ENCODE measurements at regions not wholly inside any gene's neighbourhood (a gene's known extent, or its start where the extent isn't known, plus 50 kb on each side); places are given as distances from the start of the nearest gene placed in this dataset.

DNA sequence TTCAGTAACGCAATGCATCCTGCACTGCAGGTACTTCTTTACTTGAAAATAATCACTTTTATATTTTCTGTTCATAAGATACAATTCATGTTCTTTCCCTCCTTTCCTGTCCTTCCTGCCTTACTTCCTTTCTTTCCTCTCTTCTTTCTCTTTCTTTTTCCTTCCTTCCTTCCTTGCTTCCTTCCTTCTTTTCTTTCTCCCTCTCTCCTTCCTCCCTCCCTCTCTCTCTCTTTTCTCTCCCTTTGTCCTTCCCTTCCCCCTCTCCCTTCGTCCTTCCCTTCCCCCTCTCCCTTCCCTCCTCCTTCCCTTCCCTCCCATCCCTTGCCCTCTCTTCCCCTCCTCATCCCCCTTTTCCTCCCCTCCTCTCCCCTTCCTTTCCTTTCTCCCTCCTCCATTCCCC is 227.8 kb upstream of the KLF6 start:
- no peaks in the 10 kb centered on the region for H3K9me1 ChIP-seq (ENCODE audit: control insufficient read depth, insufficient read depth, low read length)
- no peak overlapping the region for H3K4me2 ChIP-seq (ENCODE audit: insufficient read depth, low read length)
- in situ Hi-C loops (cut with MboI) (no loop called here), intact Hi-C loops (cut with micrococcal nuclease) (loop anchor here (10.0 kb wide), 1 partner anchor 348 kb away; no protein-coding TSS in a partner anchor)
- H3K79me2 ChIP-seq (ENCODE audit: control insufficient read depth, insufficient read depth, low read length) = no peaks in the 10 kb centered on the region
- no peaks in the 10 kb centered on the region for H3K9me3 ChIP-seq (replicated peaks; ENCODE audit: control insufficient read depth, insufficient read depth, low read depth, low read length)
- DNase-seq (ENCODE audit: extremely low read depth in 1 of 4, low spot score in 3 of 4) (no peak), ATAC-seq (no peak), FAIRE-seq (no peak)
- no TSS peak for BruUV-seq (replicated peaks)
- ChIA-PET POLR2A (no interaction called here), CTCF (ENCODE audit: low intra/inter-chr PET ratio) (no interaction called here)
- no peaks in the 10 kb centered on the region; a peak in 1 of 5 replicates for H3K4me1 ChIP-seq (replicated peaks in 1 of 2; ENCODE audit: control insufficient read depth in 2 of 2, insufficient read depth in 2 of 2, low read length in 2 of 2)
- no peaks in the 10 kb centered on the region for H4K20me1 ChIP-seq (replicated peaks; ENCODE audit: control insufficient read depth, insufficient read depth, low read length)
- TF ChIP-seq, protein P1, sequence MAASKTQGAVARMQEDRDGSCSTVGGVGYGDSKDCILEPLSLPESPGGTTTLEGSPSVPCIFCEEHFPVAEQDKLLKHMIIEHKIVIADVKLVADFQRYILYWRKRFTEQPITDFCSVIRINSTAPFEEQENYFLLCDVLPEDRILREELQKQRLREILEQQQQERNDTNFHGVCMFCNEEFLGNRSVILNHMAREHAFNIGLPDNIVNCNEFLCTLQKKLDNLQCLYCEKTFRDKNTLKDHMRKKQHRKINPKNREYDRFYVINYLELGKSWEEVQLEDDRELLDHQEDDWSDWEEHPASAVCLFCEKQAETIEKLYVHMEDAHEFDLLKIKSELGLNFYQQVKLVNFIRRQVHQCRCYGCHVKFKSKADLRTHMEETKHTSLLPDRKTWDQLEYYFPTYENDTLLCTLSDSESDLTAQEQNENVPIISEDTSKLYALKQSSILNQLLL (CRISPR knock-in tag; IDR thresholded peaks at IDR 0.05; ENCODE audit: borderline replicate concordance) = no peak
- TF ChIP-seq SIN3A (IDR thresholded peaks at IDR 0.05; ENCODE audit: borderline replicate concordance in 2 of 2, control insufficient read depth in 1 of 2, low read depth in 2 of 2, low read length in 2 of 2) = no peak
- TF ChIP-seq, protein P2, sequence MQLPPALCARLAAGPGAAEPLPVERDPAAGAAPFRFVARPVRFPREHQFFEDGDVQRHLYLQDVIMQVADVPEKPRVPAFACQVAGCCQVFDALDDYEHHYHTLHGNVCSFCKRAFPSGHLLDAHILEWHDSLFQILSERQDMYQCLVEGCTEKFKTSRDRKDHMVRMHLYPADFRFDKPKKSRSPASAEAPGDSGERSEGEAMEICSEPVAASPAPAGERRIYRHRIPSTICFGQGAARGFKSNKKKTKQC (CRISPR knock-in tag; IDR thresholded peaks at IDR 0.05) = no peak
- TF ChIP-seq GATA2 (CRISPR knock-in tag; IDR thresholded peaks at IDR 0.05) = no peak
- TF ChIP-seq, protein P3, sequence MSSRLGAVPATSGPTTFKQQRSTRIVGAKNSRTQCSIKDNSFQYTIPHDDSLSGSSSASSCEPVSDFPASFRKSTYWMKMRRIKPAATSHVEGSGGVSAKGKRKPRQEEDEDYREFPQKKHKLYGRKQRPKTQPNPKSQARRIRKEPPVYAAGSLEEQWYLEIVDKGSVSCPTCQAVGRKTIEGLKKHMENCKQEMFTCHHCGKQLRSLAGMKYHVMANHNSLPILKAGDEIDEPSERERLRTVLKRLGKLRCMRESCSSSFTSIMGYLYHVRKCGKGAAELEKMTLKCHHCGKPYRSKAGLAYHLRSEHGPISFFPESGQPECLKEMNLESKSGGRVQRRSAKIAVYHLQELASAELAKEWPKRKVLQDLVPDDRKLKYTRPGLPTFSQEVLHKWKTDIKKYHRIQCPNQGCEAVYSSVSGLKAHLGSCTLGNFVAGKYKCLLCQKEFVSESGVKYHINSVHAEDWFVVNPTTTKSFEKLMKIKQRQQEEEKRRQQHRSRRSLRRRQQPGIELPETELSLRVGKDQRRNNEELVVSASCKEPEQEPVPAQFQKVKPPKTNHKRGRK (tag; IDR thresholded peaks at IDR 0.05) = peak; percentile 68
- TF ChIP-seq YBX1 (IDR thresholded peaks at IDR 0.05) = no peak
- 0 out of 2 replicates have a peak, but pooled peaks have one; percentile 18 for TF ChIP-seq ELF4 (CRISPR knock-in tag; IDR thresholded peaks at IDR 0.05)
- TF ChIP-seq TRIM24 (IDR thresholded peaks at IDR 0.05) = 0 out of 4 replicates have a peak, but pooled peaks of 1 of the 2 experiments have one; percentile 25
- TF ChIP-seq, protein P4, sequence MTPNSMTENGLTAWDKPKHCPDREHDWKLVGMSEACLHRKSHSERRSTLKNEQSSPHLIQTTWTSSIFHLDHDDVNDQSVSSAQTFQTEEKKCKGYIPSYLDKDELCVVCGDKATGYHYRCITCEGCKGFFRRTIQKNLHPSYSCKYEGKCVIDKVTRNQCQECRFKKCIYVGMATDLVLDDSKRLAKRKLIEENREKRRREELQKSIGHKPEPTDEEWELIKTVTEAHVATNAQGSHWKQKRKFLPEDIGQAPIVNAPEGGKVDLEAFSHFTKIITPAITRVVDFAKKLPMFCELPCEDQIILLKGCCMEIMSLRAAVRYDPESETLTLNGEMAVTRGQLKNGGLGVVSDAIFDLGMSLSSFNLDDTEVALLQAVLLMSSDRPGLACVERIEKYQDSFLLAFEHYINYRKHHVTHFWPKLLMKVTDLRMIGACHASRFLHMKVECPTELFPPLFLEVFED (CRISPR knock-in tag; conservative IDR thresholded peaks at IDR 0.05) = 0 out of 2 replicates have a peak, but pooled peaks have one; percentile 57
- no peak for TF ChIP-seq ZNF140 (CRISPR knock-in tag; IDR thresholded peaks at IDR 0.05)
- no peaks in the 10 kb centered on the region for H3K36me3 ChIP-seq (ENCODE audit: control insufficient read depth, insufficient read depth, low read length)
- no peak overlapping the region for H3K27ac ChIP-seq (ENCODE audit: extremely low read depth, low read depth, low read length)
- H2AFZ ChIP-seq (ENCODE audit: low read depth, low read length) = no peak overlapping the region
- peaks cover 0 to 9% of the 10 kb centered on the region in 2 experiments; a peak in 1 of 5 replicates for H3K27me3 ChIP-seq (ENCODE audit: control insufficient read depth in 2 of 2, insufficient read depth in 2 of 2, low read length in 2 of 2)
- H3K4me3 ChIP-seq = no peak overlapping the region
- WGBS (ENCODE audit: insufficient coverage, low coverage, missing lambda C conversion rate) = 44% methylated on average over 1 of the region's 2 CpGs
- no peak overlapping the region for H3K9ac ChIP-seq (ENCODE audit: insufficient read depth in 1 of 2, low read depth in 2 of 2, low read length in 2 of 2)

All from K562 (cell line).